LNCAP (cell line): ENCODE measurements at regions not wholly inside any gene's neighbourhood (a gene's known extent, or its start where the extent isn't known, plus 50 kb on each side); places are given as distances from the start of the nearest gene placed in this dataset.

ENCODE experiments used
- CTCF ChIP-seq: fragments of 450-650 bp; IDR thresholded peaks from 2 replicates; pipeline ENCODE4 v1.5.1; 2017; ENCODE audit warnings: mild to moderate bottlenecking

GRCh38 chr6:157727629-157728182 is 95.3 kb upstream of the SNX9 start:
- TF ChIP-seq CTCF, result no peak

GRCh38 chr6:157728183-157728881 is 94.7 kb upstream of the SNX9 start:
- TF ChIP-seq CTCF, result no peak

- TF ChIP-seq CTCF, result no peak
Observed at GRCh38 chr6:157731221-157731620, 91.8 kb upstream of the SNX9 start.

- no peak for TF ChIP-seq CTCF
Observed at GRCh38 chr6:157732007-157732406, 91.0 kb upstream of the SNX9 start.

GRCh38 chr6:157732416-157733161 is 90.5 kb upstream of the SNX9 start:
- TF ChIP-seq CTCF, result no peak

- no peak for TF ChIP-seq CTCF
Observed at GRCh38 chr6:157741321-157741947, 81.6 kb upstream of the SNX9 start.

- TF ChIP-seq CTCF, result no peak
Observed at GRCh38 chr6:157741948-157742556, 81.0 kb upstream of the SNX9 start.
